HG03575 (cell line): ENCODE measurements at regions not wholly inside any gene's neighbourhood (a gene's known extent, or its start where the extent isn't known, plus 50 kb on each side); places are given as distances from the start of the nearest gene placed in this dataset.

Experiments used
- ATAC-seq: cut with Tn5 transposase; IDR thresholded peaks from one replicate; pipeline ENCODE4 v1.9.1; 2021; ENCODE audit not compliant: unreplicated experiment, insufficient number of reproducible peaks, low FRiP score; ENCODE audit errors: extremely low read depth

GRCh38 chr2:139872503-139872902 is 1092.3 kb upstream of the NXPH2 start:
- ATAC-seq, result no peak

- ATAC-seq, result no peak
Measured at GRCh38 chr2:139872032-139872431, 1091.8 kb upstream of the NXPH2 start.

GRCh38 chr2:139867601-139868226 is 1087.5 kb upstream of the NXPH2 start:
- no peak for ATAC-seq

- no peak for ATAC-seq
Measured at GRCh38 chr2:139864821-139865302, 1084.7 kb upstream of the NXPH2 start.

- no peak for ATAC-seq
Measured at GRCh38 chr2:139854769-139855483, 1074.7 kb upstream of the NXPH2 start.

GRCh38 chr2:139850254-139850890 is 1070.2 kb upstream of the NXPH2 start:
- ATAC-seq, result no peak

GRCh38 chr2:139836769-139837168 is 1056.6 kb upstream of the NXPH2 start:
- ATAC-seq, result no peak

- ATAC-seq, result no peak
Measured at GRCh38 chr2:139835101-139835500, 1054.9 kb upstream of the NXPH2 start.

GRCh38 chr2:139828011-139828410 is 1047.8 kb upstream of the NXPH2 start:
- no peak for ATAC-seq

- ATAC-seq, result no peak
Measured at GRCh38 chr2:139825726-139826125, 1045.5 kb upstream of the NXPH2 start.

- ATAC-seq, result no peak
Measured at GRCh38 chr2:139819273-139819796, 1039.1 kb upstream of the NXPH2 start.

- ATAC-seq, result no peak
Measured at GRCh38 chr2:139814458-139814857, 1034.3 kb upstream of the NXPH2 start.

GRCh38 chr2:139813340-139813739 is 1033.2 kb upstream of the NXPH2 start:
- no peak for ATAC-seq

- no peak for ATAC-seq
Measured at GRCh38 chr2:139805441-139805840, 1025.3 kb upstream of the NXPH2 start.

GRCh38 chr2:139798391-139798790 is 1018.2 kb upstream of the NXPH2 start:
- no peak for ATAC-seq

GRCh38 chr2:139790807-139791752 is 1010.9 kb upstream of the NXPH2 start:
- ATAC-seq, result no peak

GRCh38 chr2:139790136-139790535 is 1009.9 kb upstream of the NXPH2 start:
- ATAC-seq, result no peak

GRCh38 chr2:139778732-139779131 is 998.5 kb upstream of the NXPH2 start:
- ATAC-seq, result no peak

GRCh38 chr2:139773720-139774277 is 993.6 kb upstream of the NXPH2 start:
- ATAC-seq, result no peak
